PC-9 (cell line): ENCODE measurements at regions not wholly inside any gene's neighbourhood (a gene's known extent, or its start where the extent isn't known, plus 50 kb on each side); places are given as distances from the start of the nearest gene placed in this dataset.

Source experiments
- CTCF ChIP-seq: fragments of 200-600 bp; sonication (generic); conservative IDR thresholded peaks from 2 replicates; pipeline ENCODE4 v1.6.1; 2017; ENCODE audit warnings: mixed run types, antibody characterized with exemption, mild to moderate bottlenecking, moderate library complexity
- EZH2 ChIP-seq: fragments of 200-600 bp; sonication (generic); IDR thresholded peaks from 2 replicates; pipeline ENCODE4 v1.8.0; 2017; ENCODE audit warnings: antibody characterized with exemption, low read depth

- no peak for TF ChIP-seq CTCF
- TF ChIP-seq EZH2: no peak
Observed at GRCh38 chr2:103879101-103879500, 974.8 kb upstream of the POU3F3 start.
